HG03175 (cell line): ENCODE measurements at regions not wholly inside any gene's neighbourhood (a gene's known extent, or its start where the extent isn't known, plus 50 kb on each side); places are given as distances from the start of the nearest gene placed in this dataset.

Experiments used
- ATAC-seq: cut with Tn5 transposase; IDR thresholded peaks from one replicate; pipeline ENCODE4 v1.9.1; 2021; ENCODE audit warnings: mild to moderate bottlenecking, moderate library complexity; ENCODE audit not compliant: unreplicated experiment

DNA sequence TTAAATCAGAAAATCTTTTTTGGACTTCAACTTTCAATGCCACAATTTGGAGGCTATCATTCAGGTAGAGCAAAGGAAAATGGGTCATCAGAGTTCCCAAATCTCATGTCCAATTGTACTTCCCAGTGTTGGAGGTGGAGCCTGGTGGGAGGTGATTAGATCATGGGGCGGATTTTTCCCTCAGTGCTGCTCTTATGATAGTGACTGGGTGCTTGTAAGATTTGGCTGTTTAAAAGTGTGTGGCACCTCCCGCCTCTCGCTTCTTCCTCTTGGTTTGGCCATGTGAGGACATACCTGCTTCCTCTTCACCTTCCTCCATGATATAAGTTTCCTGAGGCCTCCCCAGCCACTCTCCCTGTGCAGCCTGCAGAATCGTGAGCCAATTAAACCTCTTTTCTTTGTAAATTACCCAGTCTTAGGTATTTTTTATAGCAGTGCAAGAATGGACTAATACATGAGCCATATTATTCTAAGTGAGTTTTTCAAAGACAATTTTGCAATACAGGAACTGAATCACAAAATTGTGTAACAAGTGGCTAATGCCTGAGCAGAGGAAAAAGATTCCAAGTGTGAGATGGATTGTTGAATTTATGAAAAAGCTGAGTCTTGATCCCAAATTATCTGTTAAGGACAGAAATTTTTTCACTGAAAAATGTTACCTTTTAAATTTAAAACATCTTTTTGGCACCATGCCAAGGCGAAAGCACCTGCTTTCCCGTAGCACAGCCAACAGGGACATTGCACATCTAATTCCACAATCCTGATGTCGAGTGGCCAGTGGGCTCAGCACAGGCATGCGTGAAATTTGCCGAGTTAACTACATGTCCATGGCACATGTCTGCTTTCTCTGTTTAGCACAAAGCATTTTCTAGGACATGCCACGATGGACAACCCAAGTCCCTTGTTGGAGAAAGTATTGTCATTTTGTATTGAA is 150.9 kb downstream of the COL6A3 start:
- ATAC-seq = no peak

DNA sequence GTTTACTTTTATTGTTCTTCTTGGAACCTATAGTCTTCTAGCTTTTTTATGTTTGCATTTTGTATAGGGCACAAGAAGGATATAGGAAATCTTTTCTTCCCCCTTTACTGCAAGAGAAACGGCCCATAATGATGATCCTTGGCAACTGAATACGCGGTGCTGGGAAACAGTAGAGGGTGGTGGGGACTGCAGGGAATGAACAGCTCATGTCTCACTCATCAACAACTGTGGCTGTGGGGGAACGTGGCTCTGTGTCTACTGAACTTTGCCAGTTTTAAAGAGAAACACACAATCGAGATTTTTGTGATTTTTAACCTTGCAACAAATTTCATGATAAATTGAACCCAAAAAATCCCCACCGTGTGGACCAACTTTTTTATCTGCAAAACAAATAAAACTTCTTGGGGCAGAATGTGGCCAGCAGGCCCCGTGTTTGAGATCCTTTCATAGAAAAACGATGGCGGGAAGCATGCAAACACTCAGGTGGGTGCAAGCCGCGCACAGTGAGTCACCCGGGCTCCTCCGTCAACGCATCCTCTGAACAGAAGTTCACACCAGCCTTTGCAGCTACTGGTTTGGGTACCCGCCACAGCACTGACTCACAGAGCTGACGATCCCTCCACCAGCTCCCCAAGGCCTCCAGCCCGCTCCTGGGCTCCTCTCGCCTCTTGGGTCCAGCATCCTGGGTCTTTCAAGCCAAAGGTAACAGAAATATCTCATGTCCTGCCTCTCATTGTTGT is 149.3 kb downstream of the COL6A3 start:
- ATAC-seq = no peak

DNA sequence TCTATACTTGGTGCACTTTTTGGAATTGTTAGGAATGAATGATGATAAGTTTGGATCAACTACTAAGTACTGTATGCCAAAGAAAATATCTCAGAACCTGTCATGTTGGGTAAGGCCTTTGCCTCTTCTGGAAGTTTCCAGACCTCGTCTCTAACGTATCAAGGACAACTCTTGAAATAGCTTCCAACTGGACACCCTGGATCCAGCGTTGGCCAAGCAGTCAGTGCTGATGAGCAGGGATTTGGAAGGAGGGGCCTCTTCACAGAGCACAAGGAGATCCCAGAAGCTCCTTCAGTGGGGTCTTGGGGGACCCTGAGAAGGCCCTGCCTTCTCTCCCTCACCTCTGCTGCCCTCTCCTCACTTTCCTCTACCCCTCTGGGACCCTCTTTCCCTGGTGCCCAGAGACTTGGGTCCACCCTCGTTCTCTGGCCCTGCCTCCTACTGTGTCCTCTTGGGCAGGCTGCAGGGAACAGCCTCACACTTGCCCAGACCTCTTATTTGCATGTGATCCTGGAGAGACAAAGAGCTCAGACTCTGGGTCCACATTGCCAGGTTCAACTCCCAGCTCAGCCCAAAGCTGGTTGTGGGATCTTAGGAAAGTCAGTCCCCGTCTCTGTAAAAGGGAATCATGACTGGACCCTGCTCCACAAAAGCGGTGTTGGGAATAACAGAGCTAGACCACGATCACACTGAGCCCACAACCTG is 145.8 kb downstream of the COL6A3 start:
- no peak for ATAC-seq

DNA sequence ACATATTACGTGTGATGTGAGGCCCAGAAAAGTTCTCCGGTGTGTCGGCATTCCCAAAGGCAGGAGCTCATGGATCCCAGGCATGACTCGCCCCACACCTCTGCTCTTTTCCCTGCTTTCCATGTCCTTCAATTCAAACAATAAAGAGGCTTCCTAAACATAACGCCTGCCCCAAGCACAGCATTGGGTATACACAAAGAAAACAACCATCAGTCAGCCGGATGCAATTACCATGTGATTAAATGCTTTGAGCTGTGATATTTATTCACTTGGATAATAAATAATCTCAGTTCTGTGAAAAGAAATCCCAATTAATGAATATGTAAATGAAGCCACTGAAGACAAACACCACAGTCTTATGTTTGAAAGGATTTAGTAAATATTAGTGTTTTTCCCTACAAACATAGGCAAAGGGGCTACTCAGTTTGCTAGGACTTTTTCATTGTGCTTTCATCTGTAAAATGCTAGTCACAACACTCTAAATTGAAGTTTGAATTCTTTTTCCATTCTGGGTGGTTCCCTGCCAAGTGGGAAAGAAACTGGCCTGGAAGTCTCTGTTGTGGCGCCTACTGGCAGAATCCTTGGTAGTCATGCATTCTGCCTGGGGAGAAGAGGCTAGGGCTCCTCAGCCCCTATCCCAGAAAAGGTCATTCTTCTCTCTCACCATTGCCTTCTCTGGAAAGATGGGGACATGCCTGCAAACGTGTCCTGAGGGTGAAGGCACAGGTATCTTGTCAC is 144.7 kb downstream of the COL6A3 start:
- no peak for ATAC-seq

DNA sequence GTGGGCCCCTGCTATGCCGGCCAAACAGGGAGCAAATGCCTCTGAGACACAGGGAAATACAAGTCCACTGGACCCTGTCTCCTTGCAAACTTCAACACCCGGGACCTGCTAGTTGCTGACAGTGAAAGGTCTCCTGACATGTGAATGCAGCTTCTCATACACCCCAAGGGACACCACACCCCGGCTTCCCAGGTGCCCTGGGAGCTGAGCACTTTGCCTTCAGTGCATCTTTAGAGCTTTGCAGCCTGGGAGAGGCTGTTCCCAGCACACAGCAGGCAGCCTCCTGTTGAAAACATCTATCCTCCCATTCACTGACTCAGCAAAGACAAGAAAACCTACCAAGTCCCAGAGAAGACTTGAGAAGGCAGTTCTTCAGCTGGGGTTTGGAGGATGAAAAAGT is 143.4 kb downstream of the COL6A3 start:
- no peak for ATAC-seq

DNA sequence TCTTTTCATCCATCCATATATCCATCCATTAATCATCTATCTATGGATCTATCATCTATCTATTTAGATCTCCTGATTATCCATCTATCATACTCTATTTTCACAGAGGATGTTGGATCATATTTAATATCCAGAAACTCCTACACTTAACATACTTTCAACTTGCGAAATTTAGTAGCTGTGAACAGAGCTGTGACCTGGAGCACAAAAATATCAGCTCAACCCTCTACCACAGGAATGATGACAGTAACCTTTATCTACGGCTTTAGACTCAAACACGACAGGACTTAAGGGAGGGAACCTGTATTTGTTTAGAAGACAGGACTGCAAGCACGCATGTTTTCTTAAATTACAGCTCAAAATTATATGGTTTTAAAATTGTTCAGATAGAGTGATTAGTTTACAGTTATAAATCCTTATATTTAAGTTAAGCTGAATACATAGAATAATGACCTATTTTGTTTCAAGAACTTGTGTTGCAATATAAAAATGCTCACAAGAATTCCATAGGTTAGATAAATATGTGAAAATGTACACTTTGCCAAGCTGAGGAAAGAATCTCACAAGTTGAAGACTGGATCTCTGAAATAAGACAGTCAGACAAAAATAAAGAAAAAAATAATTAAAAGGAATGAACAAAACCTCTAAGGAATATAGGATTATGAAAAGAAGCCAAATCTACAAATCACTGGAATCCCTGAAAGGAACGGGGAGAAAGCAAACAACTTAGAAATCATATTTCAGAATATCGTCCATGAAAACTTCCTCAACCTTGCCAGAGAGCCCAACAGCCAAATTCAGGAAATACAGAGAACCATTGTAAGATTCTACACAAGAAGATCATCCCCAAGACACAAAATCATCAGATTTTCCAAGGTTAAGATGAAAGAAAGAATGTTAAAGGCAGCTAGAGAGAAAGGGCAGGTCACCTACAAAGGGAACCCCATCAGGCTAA is 142.0 kb downstream of the COL6A3 start:
- ATAC-seq = no peak
